Stimulated activated CD4-positive, alpha-beta T cell treated with anti-CD3 and anti-CD28 coated beads, Interleukin-2, amount 100 ng/mL, for 24 hours (primary cell): ENCODE measurements at regions not wholly inside any gene's neighbourhood (a gene's known extent, or its start where the extent isn't known, plus 50 kb on each side); places are given as distances from the start of the nearest gene placed in this dataset.

Experiments used
- DNase-seq, 2 donors: peaks; one replicate each; pipeline ENCODE4 v3.0.0-alpha.2; 2020

GRCh38 chr5:118258223-118258622 lies 730.1 kb downstream of the DTWD2 start:
- no peak for DNase-seq

GRCh38 chr5:118257066-118257465 lies 731.3 kb downstream of the DTWD2 start:
- no peak for DNase-seq

GRCh38 chr5:118253225-118254061 lies 734.9 kb downstream of the DTWD2 start:
- DNase-seq = no peak

- no peak for DNase-seq
Observed at GRCh38 chr5:118249386-118249785, 739.0 kb downstream of the DTWD2 start.

GRCh38 chr5:118247458-118247857 lies 740.9 kb downstream of the DTWD2 start:
- no peak for DNase-seq

- DNase-seq = no peak
Observed at GRCh38 chr5:118243613-118244012, 744.7 kb downstream of the DTWD2 start.

- no peak for DNase-seq
Observed at GRCh38 chr5:118243068-118243467, 745.3 kb downstream of the DTWD2 start.

- no peak for DNase-seq
Observed at GRCh38 chr5:118236108-118236849, 752.1 kb downstream of the DTWD2 start.

- DNase-seq = no peak
Observed at GRCh38 chr5:118233606-118234005, 754.7 kb downstream of the DTWD2 start.

GRCh38 chr5:118228489-118228888 lies 759.9 kb downstream of the DTWD2 start:
- DNase-seq = no peak

- no peak for DNase-seq
Observed at GRCh38 chr5:118224546-118224945, 763.8 kb downstream of the DTWD2 start.

- no peak for DNase-seq
Observed at GRCh38 chr5:118220556-118221195, 767.7 kb downstream of the DTWD2 start.

- no peak for DNase-seq
Observed at GRCh38 chr5:118211606-118212005, 776.7 kb downstream of the DTWD2 start.

- DNase-seq = no peak
Observed at GRCh38 chr5:118208031-118208453, 780.3 kb downstream of the DTWD2 start.

GRCh38 chr5:118199801-118200200 lies 788.5 kb downstream of the DTWD2 start:
- DNase-seq = no peak

- no peak for DNase-seq
Observed at GRCh38 chr5:118196229-118196628, 792.1 kb downstream of the DTWD2 start.

GRCh38 chr5:118195211-118195610 lies 793.1 kb downstream of the DTWD2 start:
- DNase-seq = no peak

- no peak for DNase-seq
Observed at GRCh38 chr5:118193194-118193905, 795.0 kb downstream of the DTWD2 start.

GRCh38 chr5:118185018-118185417 lies 803.3 kb downstream of the DTWD2 start:
- no peak for DNase-seq

- DNase-seq = no peak
Observed at GRCh38 chr5:118176146-118176545, 812.2 kb downstream of the DTWD2 start.

GRCh38 chr5:118174671-118175070 lies 813.7 kb downstream of the DTWD2 start:
- no peak for DNase-seq

- no peak for DNase-seq
Observed at GRCh38 chr5:118173340-118173739, 815.0 kb downstream of the DTWD2 start.

- no peak for DNase-seq
Observed at GRCh38 chr5:118165619-118166018, 822.7 kb downstream of the DTWD2 start.
